GM23248 (cell line): ENCODE measurements at regions not wholly inside any gene's neighbourhood (a gene's known extent, or its start where the extent isn't known, plus 50 kb on each side); places are given as distances from the start of the nearest gene placed in this dataset.
A peak's percentile ranks its signal among the peaks of the same experiment; 100 is the strongest.

Experiments used
- DNase-seq: peaks from one replicate; pipeline ENCODE4 v3.0.0-alpha.2; 2015
- H2AFZ ChIP-seq: fragments of 200-600 bp; sonication (generic); 2 replicates; pipeline ENCODE4 v1.6.1; 2016; ENCODE audit warnings: antibody characterized with exemption
- H3F3A ChIP-seq: fragments of 200-600 bp; sonication (generic); 2 replicates; pipeline ENCODE4 v1.6.1; 2016; ENCODE audit warnings: mild to moderate bottlenecking, antibody characterized with exemption, mixed run types; ENCODE audit not compliant: insufficient read depth
- H3K27ac ChIP-seq: fragments of 200-600 bp; sonication (generic); 2 replicates; pipeline ENCODE4 v1.5.1; 2016; ENCODE audit warnings: mild to moderate bottlenecking
- H3K27me3 ChIP-seq: fragments of 200-600 bp; sonication (generic); replicated peaks from 2 replicates; pipeline ENCODE4 v1.6.1; 2016; ENCODE audit warnings: mild to moderate bottlenecking; ENCODE audit not compliant: insufficient read depth
- H3K36me3 ChIP-seq: fragments of 200-600 bp; sonication (generic); 2 replicates; pipeline ENCODE4 v1.6.1; 2016; ENCODE audit warnings: low read depth, mild to moderate bottlenecking
- H3K4me1 ChIP-seq: fragments of 200-600 bp; sonication (generic); 2 replicates; pipeline ENCODE4 v1.6.1; 2016; ENCODE audit warnings: mild to moderate bottlenecking; ENCODE audit not compliant: insufficient read depth
- H3K4me2 ChIP-seq: fragments of 200-600 bp; sonication (generic); one replicate; pipeline ENCODE4 v1.6.1; 2016; ENCODE audit warnings: mild to moderate bottlenecking; ENCODE audit not compliant: unreplicated experiment
- H3K4me3 ChIP-seq: fragments of 200-600 bp; sonication (generic); 2 replicates; pipeline ENCODE4 v1.5.1; 2016; ENCODE audit warnings: mild to moderate bottlenecking
- H3K79me2 ChIP-seq: fragments of 200-600 bp; sonication (generic); 2 replicates; pipeline ENCODE4 v1.6.1; 2016; ENCODE audit warnings: mild to moderate bottlenecking; ENCODE audit not compliant: insufficient read depth
- H3K9ac ChIP-seq: fragments of 200-600 bp; sonication (generic); 2 replicates; pipeline ENCODE4 v1.6.1; 2016; ENCODE audit warnings: mild to moderate bottlenecking
- H3K9me2 ChIP-seq: fragments of 200-600 bp; sonication (generic); 2 replicates; pipeline ENCODE4 v1.6.1; 2016; ENCODE audit warnings: mixed run types, mild to moderate bottlenecking, moderate library complexity; ENCODE audit not compliant: insufficient read depth
- H3K9me3 ChIP-seq: fragments of 200-600 bp; sonication (generic); one replicate; pipeline ENCODE4 v1.6.1; 2017; ENCODE audit warnings: low read depth
- H4K20me1 ChIP-seq: fragments of 200-600 bp; sonication (generic); 2 replicates; pipeline ENCODE4 v1.6.0; 2016; ENCODE audit not compliant: insufficient read depth
- EZH2 ChIP-seq: fragments of 200-600 bp; sonication (generic); IDR thresholded peaks from 2 replicates; pipeline ENCODE4 v1.6.1; 2018; ENCODE audit warnings: antibody characterized with exemption, mild to moderate bottlenecking; ENCODE audit not compliant: insufficient read depth, poor library complexity, severe bottlenecking
- EZH2phosphoT487 ChIP-seq: fragments of 200-600 bp; sonication (generic); IDR thresholded peaks from 2 replicates; pipeline ENCODE4 v1.6.1; 2018; ENCODE audit warnings: antibody characterized with exemption, moderate library complexity, mild to moderate bottlenecking, low read depth; ENCODE audit not compliant: insufficient read depth
- WGBS, 2 experiments: methylation state at CpG; one replicate each; pipeline ENCODE4 v1.1.6; 2015 to 2017; ENCODE audit warnings: low lambda C conversion rate in 2 of 2, low coverage in 1 of 2; ENCODE audit errors: missing lambda C conversion rate in 2 of 2; 5-methylcytosine and 5-hydroxymethylcytosine counted together
- in situ Hi-C: fragments of 300-500 bp; cut with MboI; formaldehyde crosslinking; loops from 2 replicates; pipeline ENCODE4 v1.15.0; 2020

- no peaks in the 10 kb centered on the region for H3F3A ChIP-seq
- no peak overlapping the region for H3K9ac ChIP-seq
- no peaks in the 10 kb centered on the region for H3K9me2 ChIP-seq
- no peak overlapping the region for H3K27ac ChIP-seq
- H3K4me2 ChIP-seq: no peak overlapping the region
- in situ Hi-C loops: no loop called here
- no peaks in the 10 kb centered on the region for H4K20me1 ChIP-seq
- peaks cover 8% of the 10 kb centered on the region for H3K9me3 ChIP-seq
- no peaks in the 10 kb centered on the region for H3K79me2 ChIP-seq
- H3K4me1 ChIP-seq: no peaks in the 10 kb centered on the region
- H3K4me3 ChIP-seq: no peak overlapping the region
- H3K36me3 ChIP-seq: no peaks in the 10 kb centered on the region
- H3K27me3 ChIP-seq: no peaks in the 10 kb centered on the region
- TF ChIP-seq EZH2 (no peak), EZH2phosphoT487 (no peak)
- WGBS, 2 experiments: 16 to 29% methylated on average over 3 of the region's 3 CpGs
- DNase-seq: peak; percentile 5
- H2AFZ ChIP-seq: no peak overlapping the region
These were observed 165.0 kb upstream of the SMIM21 start for GRCh38 chr18:75592527-75592926.

DNA sequence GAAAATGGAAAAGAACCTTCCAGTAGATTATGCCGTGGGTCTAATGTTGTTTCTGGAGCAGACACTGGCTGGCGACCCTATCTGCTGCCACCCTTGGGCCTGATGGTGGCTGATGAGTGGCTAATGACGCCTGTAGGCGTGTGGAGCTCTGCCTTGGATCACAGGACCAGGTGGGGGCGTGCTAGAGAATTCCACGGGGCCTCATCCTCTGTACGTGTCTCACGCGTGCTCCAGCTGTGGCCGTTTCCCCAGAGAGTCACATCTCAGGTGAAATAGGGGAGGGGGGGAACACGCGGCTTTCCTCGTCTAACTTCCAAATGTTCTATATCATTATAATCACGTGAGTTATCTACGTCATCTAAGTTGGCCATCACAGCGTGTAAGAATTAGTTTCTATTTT lies 160.9 kb upstream of the SMIM21 start:
- Histone ChIP-seq H4K20me1 (no peaks in the 10 kb centered on the region), H3K9me2 (no peaks in the 10 kb centered on the region), H3K4me1 (no peaks in the 10 kb centered on the region), H3K9me3 (peaks cover 8% of the 10 kb centered on the region), H3K27ac (no peak overlapping the region), H3K9ac (no peak overlapping the region), H3K79me2 (no peaks in the 10 kb centered on the region), H3K36me3 (no peaks in the 10 kb centered on the region), H3K27me3 (no peaks in the 10 kb centered on the region; the same call in 1 of the 2 replicates), H3F3A (no peaks in the 10 kb centered on the region), H2AFZ (no peak overlapping the region), H3K4me2 (no peak overlapping the region), H3K4me3 (no peak overlapping the region)
- 72 to 73% methylated on average over 15 to 16 of the region's 16 CpGs for WGBS, 2 experiments
- in situ Hi-C loops: no loop called here
- TF ChIP-seq EZH2 (no peak), EZH2phosphoT487 (no peak)
- no peak for DNase-seq

GRCh38 chr18:75587131-75587530 lies 159.6 kb upstream of the SMIM21 start:
- Histone ChIP-seq H3F3A (no peaks in the 10 kb centered on the region), H4K20me1 (no peaks in the 10 kb centered on the region), H3K4me2 (no peak overlapping the region), H3K9me3 (no peaks in the 10 kb centered on the region), H3K79me2 (no peaks in the 10 kb centered on the region), H3K27me3 (no peaks in the 10 kb centered on the region; the same call in 1 of the 2 replicates), H2AFZ (no peak overlapping the region), H3K27ac (no peak overlapping the region), H3K4me3 (no peak overlapping the region), H3K4me1 (peaks cover 8% of the 10 kb centered on the region; the same call in 1 of the 2 replicates), H3K9ac (no peak overlapping the region), H3K9me2 (no peaks in the 10 kb centered on the region), H3K36me3 (no peaks in the 10 kb centered on the region)
- in situ Hi-C loops: no loop called here
- TF ChIP-seq EZH2phosphoT487: no peak
- TF ChIP-seq EZH2: no peak
- 74 to 77% methylated on average over 6 of the region's 6 CpGs for WGBS, 2 experiments
- DNase-seq: no peak

- DNase-seq: no peak
- Histone ChIP-seq H3K4me1 (peaks cover 15% of the 10 kb centered on the region; the same call in 1 of the 2 replicates), H3K36me3 (no peaks in the 10 kb centered on the region), H3K9me3 (no peaks in the 10 kb centered on the region), H2AFZ (no peak overlapping the region), H3K4me3 (no peak overlapping the region), H3K9ac (no peak overlapping the region), H3K27me3 (no peaks in the 10 kb centered on the region; the same call in 1 of the 2 replicates), H3K9me2 (no peaks in the 10 kb centered on the region), H3K4me2 (no peak overlapping the region), H4K20me1 (no peaks in the 10 kb centered on the region), H3K27ac (no peak overlapping the region), H3K79me2 (no peaks in the 10 kb centered on the region), H3F3A (no peaks in the 10 kb centered on the region)
- in situ Hi-C loops: no loop called here
- TF ChIP-seq EZH2phosphoT487 (no peak), EZH2 (no peak)
- 66 to 70% methylated on average over 9 of the region's 9 CpGs for WGBS, 2 experiments
These were observed 158.8 kb upstream of the SMIM21 start for GRCh38 chr18:75586130-75586889.
